Upper lobe of right lung (tissue), 1 donor: ENCODE measurements at regions not wholly inside any gene's neighbourhood (a gene's known extent, or its start where the extent isn't known, plus 50 kb on each side); places are given as distances from the start of the nearest gene placed in this dataset.

Experiments used
- ATAC-seq: fragments of 200-7000 bp; cut with Tn5 transposase; one replicate; pipeline ENCODE4 v1.9.1; 2020; ENCODE audit warnings: mild to moderate bottlenecking, moderate library complexity
- DNase-seq: peaks from one replicate; pipeline ENCODE4 v3.0.0-alpha.2; 2020
- H3K27ac ChIP-seq: fragments of 200-600 bp; one replicate; pipeline ENCODE4 v1.8.0; 2022
- H3K27me3 ChIP-seq: fragments of 200-600 bp; one replicate; pipeline ENCODE4 v1.8.0; 2022; ENCODE audit warnings: mild to moderate bottlenecking
- H3K36me3 ChIP-seq: fragments of 200-600 bp; one replicate; pipeline ENCODE4 v1.8.0; 2022
- H3K4me1 ChIP-seq: fragments of 200-600 bp; one replicate; pipeline ENCODE4 v1.8.0; 2022
- H3K4me3 ChIP-seq: fragments of 200-600 bp; one replicate; pipeline ENCODE4 v1.8.0; 2022; ENCODE audit warnings: mild to moderate bottlenecking
- H3K9me3 ChIP-seq: fragments of 200-600 bp; one replicate; pipeline ENCODE4 v1.8.0; 2022
- intact Hi-C: fragments of 100-400 bp; cut with DNase I; formaldehyde crosslinking; loops from one replicate; pipeline ENCODE4 v1.11.0; 2022
- TF ChIP-seq, protein P1 (sequence below): fragments of 200-600 bp; IDR thresholded peaks from one replicate; pipeline ENCODE4 v1.8.0; 2022; ENCODE audit warnings: antibody characterized with exemption
- donor health status: DM: no; HTN: yes; CAD: no; lungs with severe emphysema.

- TF ChIP-seq, protein P1, sequence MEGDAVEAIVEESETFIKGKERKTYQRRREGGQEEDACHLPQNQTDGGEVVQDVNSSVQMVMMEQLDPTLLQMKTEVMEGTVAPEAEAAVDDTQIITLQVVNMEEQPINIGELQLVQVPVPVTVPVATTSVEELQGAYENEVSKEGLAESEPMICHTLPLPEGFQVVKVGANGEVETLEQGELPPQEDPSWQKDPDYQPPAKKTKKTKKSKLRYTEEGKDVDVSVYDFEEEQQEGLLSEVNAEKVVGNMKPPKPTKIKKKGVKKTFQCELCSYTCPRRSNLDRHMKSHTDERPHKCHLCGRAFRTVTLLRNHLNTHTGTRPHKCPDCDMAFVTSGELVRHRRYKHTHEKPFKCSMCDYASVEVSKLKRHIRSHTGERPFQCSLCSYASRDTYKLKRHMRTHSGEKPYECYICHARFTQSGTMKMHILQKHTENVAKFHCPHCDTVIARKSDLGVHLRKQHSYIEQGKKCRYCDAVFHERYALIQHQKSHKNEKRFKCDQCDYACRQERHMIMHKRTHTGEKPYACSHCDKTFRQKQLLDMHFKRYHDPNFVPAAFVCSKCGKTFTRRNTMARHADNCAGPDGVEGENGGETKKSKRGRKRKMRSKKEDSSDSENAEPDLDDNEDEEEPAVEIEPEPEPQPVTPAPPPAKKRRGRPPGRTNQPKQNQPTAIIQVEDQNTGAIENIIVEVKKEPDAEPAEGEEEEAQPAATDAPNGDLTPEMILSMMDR = no peak
- no peak for ATAC-seq
- Histone ChIP-seq H3K9me3 (no peaks in the 10 kb centered on the region), H3K27ac (no peak overlapping the region), H3K36me3 (no peaks in the 10 kb centered on the region), H3K4me3 (no peak overlapping the region), H3K4me1 (peaks cover 4% of the 10 kb centered on the region), H3K27me3 (no peaks in the 10 kb centered on the region)
- DNase-seq = no peak
- intact Hi-C loops = no loop called here
These were observed 399.9 kb upstream of the ADAMTS5 start for GRCh38 chr21:27366646-27367235.

DNA sequence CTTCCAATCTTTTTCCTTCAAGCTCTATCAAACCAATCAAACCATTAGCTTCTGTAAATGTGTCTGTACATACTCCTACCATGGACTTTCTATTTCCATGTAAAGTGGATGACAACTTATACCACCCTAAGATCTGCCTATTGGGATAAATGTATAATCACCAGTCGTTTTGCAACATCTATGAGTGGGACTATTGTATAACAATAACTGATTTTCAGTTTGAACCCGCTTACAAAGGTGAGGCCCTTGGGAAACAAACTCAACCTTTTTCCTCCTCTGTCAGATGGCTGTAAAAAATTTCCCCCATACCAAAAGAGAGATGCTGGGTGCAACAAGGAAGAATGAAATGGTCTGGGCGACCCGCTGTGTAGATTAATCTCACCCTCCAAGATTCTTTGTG lies 399.1 kb upstream of the ADAMTS5 start:
- TF ChIP-seq, protein P1 = no peak
- intact Hi-C loops = no loop called here
- H3K4me3 ChIP-seq = no peak overlapping the region
- no peaks in the 10 kb centered on the region for H3K9me3 ChIP-seq
- DNase-seq = no peak
- no peak for ATAC-seq
- no peak overlapping the region for H3K27ac ChIP-seq
- no peaks in the 10 kb centered on the region for H3K27me3 ChIP-seq
- peaks cover 4% of the 10 kb centered on the region for H3K4me1 ChIP-seq
- no peaks in the 10 kb centered on the region for H3K36me3 ChIP-seq

GRCh38 chr21:27365394-27365793 lies 398.5 kb upstream of the ADAMTS5 start:
- TF ChIP-seq, protein P1 = no peak
- intact Hi-C loops = no loop called here
- ATAC-seq = no peak

GRCh38 chr21:27363719-27364477 lies 397.0 kb upstream of the ADAMTS5 start:
- DNase-seq = no peak
- intact Hi-C loops = no loop called here

More at GRCh38 chr21:27365394-27365793, 398.5 kb upstream of the ADAMTS5 start:
- Histone ChIP-seq H3K27ac (no peak overlapping the region), H3K36me3 (no peaks in the 10 kb centered on the region), H3K9me3 (no peaks in the 10 kb centered on the region), H3K27me3 (no peaks in the 10 kb centered on the region), H3K4me3 (no peak overlapping the region), H3K4me1 (no peaks in the 10 kb centered on the region)
- no peak for DNase-seq

DNA sequence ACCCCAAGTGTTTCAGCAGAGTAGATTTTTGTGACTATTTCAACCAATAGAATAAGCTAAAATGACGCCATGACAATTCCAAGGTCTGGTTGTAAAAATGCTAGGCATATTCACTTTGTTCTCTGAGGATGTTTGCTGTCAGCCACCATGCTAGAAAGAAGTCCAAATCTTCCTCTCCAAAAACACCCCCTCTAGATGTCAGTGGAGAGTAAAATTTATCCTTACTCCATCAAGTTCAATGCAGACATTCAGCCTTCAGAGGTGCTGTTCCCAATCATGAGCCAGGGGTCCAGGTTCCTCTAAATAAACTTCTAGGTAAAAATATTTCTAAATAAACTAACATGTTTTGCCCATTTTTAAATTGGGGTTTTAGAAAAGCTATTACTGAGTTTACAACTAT lies 395.4 kb upstream of the ADAMTS5 start:
- Histone ChIP-seq H3K9me3 (no peaks in the 10 kb centered on the region), H3K27me3 (no peaks in the 10 kb centered on the region), H3K4me1 (no peaks in the 10 kb centered on the region), H3K36me3 (no peaks in the 10 kb centered on the region), H3K27ac (no peak overlapping the region), H3K4me3 (no peak overlapping the region)
- TF ChIP-seq, protein P1 = no peak
- intact Hi-C loops = no loop called here
- no peak for DNase-seq
- ATAC-seq = no peak

More at GRCh38 chr21:27363719-27364477, 397.0 kb upstream of the ADAMTS5 start:
- H3K36me3 ChIP-seq = no peaks in the 10 kb centered on the region
- no peaks in the 10 kb centered on the region for H3K9me3 ChIP-seq
- no peak overlapping the region for H3K4me3 ChIP-seq
- H3K27me3 ChIP-seq = no peaks in the 10 kb centered on the region
- no peaks in the 10 kb centered on the region for H3K4me1 ChIP-seq
- H3K27ac ChIP-seq = no peak overlapping the region
- TF ChIP-seq, protein P1 = no peak
- ATAC-seq = no peak
